A172 (cell line): ENCODE measurements at regions not wholly inside any gene's neighbourhood (a gene's known extent, or its start where the extent isn't known, plus 50 kb on each side); places are given as distances from the start of the nearest gene placed in this dataset.
A peak's percentile ranks its signal among the peaks of the same experiment; 100 is the strongest.

Experiments
- DNase-seq: peaks from one replicate; pipeline ENCODE4 v3.0.0-alpha.2; 2015; ENCODE audit warnings: low spot score

DNA sequence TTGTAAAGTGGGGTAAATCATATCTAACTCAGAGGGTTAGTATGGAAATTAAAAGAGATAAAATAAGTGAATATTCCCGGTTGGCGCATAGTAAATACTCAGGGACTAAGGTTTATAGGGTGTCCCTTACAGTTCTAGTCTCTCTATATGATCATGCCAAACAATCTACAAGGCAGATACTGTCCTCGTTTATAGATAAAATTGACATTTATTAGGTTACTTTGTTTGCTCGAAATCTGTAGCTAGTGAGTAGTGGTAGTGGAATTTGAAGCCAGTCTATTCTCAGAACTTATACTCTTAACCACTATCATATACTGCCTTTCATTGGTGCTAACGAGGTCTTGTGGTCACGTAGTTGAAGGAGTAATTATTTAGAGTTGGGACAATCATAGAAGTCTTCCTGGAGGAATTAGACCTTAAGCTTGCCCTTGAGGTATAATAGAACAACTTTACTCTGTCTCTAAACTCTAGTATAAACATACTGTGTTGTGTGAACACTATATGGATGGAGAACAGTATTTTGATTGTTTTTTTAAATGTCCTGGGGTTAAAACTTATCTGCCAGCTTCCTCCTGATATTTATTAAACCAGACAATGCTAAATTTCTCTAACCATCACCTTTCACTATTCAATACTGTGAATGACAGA is 324.0 kb downstream of the STIM2 start:
- DNase-seq: no peak

DNA sequence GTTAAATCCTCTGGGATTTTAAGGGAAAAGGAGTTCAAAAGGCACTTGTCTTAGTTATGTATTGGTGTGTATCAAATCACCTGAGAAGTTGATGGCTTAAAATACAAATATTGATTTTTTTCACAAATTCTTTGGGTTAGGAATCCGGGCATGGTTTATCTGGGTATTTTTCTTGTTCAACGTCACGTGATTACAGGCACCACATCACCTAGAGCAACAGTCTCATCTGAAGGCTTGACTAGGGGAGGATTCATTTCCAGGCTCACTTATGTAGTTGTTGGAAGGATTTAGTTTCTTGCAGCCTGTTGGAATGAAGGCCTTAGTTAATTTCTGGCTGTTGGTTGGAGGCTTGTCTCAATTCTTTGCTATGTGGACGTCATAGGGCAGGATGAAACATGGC is 326.1 kb downstream of the STIM2 start:
- DNase-seq: no peak

DNA sequence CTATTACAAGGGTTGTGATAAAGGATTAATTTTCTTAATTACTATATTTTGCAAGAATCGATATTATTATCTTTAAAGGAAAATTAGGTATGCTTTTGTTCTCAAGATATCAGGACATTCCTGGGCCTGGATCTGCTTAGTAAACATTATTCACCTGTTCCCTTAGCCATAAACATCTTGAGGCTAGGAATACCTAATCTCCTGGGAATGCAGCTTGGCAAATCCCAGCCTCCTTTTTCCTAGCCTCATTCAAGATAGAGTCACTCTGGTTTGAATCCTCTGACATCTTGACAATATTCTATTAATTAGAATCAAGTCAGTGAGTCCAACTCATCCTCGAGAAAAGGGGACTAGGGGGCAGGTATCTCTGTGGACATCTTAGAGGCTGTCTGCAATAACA is 327.1 kb downstream of the STIM2 start:
- no peak for DNase-seq

GRCh38 chr4:27189683-27190082 is 329.0 kb downstream of the STIM2 start:
- no peak for DNase-seq

DNA sequence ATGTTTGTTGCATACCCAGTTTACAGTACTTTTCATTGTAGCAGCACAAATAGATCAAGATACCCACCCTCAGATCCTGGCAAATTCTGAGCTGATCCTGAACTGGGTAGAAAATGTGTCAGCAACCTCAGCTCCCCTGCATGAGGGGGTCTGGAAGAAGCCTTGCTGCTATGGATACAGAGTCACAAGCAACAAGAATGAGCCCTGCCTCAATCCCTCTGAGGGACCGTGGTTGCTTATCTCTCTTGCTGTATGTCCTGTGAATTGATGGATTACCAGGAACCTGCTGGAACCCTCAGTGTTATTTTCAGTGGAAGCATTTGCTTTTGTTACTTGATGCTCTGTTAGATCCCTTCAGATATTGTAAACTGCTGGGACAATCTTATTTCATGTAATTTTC is 331.0 kb downstream of the STIM2 start:
- DNase-seq: no peak

- DNase-seq: no peak
Observed at GRCh38 chr4:27194599-27195176, 334.0 kb downstream of the STIM2 start.

DNA sequence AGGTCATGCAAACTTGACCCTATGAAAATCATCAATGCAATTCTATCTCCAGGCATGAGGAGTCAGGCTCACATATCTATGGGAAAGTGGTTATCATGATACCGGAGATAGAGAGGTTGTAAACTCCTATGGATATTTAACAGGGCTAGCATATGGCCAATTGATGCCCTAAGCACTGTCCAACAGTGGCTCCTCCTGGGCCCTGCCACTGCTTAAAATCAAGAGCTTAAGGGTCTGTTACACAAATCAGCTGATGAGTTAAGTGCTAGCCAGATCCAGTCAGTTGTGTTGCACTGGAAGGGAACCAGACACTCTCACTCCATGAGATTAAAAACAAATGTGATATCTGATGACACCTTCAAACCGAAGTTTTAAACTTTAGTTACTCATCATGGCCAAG is 337.6 kb downstream of the STIM2 start:
- DNase-seq: no peak

- no peak for DNase-seq
Observed at GRCh38 chr4:27198971-27199370, 338.3 kb downstream of the STIM2 start.

- no peak for DNase-seq
Observed at GRCh38 chr4:27206009-27206408, 345.4 kb downstream of the STIM2 start.

DNA sequence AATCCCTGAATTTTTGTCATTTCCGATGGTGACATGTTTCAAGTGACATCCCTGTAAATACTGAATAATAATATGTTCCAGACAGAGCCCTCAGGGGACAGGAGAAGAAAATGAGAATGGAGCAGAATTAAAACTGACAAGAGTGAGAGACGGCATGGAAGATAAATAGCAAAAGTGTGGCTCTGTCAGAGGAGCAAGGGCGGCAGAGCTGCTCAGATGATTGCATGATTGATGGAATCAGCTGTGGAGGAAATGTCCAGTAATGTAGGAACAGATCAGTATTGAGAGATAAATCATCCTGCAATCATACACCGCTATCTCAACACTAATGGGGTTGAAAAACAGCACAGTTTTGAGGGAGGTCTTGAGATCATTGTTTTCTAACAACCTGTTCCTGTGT is 350.3 kb downstream of the STIM2 start:
- no peak for DNase-seq

- no peak for DNase-seq
Observed at GRCh38 chr4:27214010-27214409, 353.4 kb downstream of the STIM2 start.

- no peak for DNase-seq
Observed at GRCh38 chr4:27215220-27215826, 354.7 kb downstream of the STIM2 start.

GRCh38 chr4:27217261-27217769 is 356.7 kb downstream of the STIM2 start:
- DNase-seq: peak; percentile 1

DNA sequence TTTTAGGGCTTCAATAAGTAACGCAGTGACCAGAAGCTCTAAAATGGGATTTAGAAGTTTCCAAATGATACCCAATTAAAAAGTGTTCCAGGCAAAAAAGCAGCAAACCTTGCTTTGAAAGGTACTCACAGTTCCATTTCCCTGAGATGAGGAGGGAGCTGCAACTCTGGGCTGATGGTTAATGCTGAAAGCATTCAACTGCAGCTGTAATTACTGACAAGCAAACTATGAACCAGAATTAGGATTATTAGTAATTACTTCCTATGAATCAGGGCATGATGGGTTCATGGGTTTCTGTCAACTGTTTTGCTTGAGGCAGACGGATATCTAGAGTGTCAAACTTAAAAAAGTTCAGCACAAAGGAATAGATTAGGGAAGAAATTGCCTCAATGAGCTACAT is 357.4 kb downstream of the STIM2 start:
- no peak for DNase-seq

- no peak for DNase-seq
Observed at GRCh38 chr4:27223326-27223725, 362.7 kb downstream of the STIM2 start.

DNA sequence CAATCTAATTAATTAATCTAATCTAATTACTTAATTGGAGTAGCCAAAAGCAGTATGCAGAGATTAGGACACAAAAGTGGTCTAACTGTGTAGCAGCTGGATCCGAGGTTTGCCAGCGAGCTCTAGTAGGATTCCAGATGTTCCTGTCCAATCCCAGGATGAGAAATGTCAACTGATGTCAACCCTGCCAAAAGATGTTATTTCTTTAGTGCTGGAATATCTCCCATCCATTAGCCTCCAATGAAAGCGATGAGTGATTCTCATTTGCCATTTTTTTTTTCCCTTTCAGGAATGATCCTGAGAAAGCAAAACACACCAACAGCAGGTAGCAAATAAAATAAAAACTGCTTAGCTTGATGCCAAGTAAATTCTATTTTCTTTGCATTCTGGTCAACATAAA is 372.9 kb downstream of the STIM2 start:
- DNase-seq: no peak

DNA sequence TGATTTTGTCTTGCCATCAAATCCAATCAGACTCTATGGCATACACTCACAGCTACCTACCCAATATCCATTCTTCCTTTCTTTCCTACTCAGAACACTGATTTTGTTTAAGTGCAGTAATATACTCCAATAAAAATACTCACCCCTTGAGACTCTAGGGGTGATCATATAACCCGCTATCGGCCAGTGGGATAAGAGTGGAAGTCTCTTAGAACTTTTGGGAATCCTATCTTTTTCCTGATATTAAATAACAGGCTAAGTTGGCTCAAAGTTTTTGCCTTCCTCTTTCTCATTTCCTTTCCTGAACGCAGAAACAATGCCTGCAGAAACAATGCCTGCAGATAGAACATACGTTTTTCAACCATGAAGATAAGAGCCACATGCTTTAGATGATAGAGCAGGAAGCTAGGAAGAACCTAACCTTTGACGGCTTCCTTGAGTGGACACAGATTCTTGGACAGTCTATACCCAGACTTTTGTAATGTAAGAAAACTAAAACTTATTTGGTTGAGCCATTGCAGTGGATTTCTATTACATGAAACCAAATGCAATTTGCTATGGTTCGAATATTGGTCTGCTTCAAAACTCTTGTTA is 373.8 kb downstream of the STIM2 start:
- no peak for DNase-seq

- DNase-seq: no peak
Observed at GRCh38 chr4:27239641-27240040, 379.0 kb downstream of the STIM2 start.

DNA sequence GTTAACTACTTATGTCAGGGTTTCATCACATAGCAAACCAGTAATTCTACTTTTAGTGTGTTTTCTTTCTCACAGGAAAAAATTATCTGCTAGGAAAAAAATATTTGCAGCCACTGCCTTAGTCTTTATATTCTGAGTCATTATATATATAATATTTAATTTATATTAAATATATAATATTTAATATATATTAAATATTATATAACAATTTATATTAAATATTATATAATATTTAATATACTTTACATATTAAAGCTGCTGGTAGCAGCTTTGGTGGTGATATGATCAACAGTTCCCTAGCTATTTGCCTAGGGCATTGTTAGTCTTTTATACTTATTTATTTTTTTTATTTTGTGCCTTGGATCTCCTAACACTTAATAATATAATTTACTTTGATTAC is 381.6 kb downstream of the STIM2 start:
- no peak for DNase-seq

DNA sequence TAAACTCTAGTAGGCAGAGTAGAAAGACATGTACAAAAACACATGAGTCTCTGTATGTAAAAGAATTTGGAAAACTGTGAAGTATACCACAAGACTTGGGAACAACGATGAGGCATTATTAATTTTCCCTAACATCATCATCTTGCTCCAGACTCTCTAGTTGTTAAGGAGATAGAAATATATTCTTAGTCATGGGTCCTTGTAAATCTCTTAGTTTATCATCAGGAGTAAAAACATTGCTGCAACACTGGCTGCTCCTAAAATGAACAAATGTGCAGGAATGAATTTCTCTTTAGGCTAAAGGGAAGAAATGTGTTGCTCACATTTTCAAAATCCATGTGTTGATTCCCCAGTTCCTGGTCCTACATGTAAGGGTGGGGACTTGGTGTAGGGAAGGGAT is 384.6 kb downstream of the STIM2 start:
- no peak for DNase-seq

- DNase-seq: no peak
Observed at GRCh38 chr4:27248829-27249228, 388.2 kb downstream of the STIM2 start.

DNA sequence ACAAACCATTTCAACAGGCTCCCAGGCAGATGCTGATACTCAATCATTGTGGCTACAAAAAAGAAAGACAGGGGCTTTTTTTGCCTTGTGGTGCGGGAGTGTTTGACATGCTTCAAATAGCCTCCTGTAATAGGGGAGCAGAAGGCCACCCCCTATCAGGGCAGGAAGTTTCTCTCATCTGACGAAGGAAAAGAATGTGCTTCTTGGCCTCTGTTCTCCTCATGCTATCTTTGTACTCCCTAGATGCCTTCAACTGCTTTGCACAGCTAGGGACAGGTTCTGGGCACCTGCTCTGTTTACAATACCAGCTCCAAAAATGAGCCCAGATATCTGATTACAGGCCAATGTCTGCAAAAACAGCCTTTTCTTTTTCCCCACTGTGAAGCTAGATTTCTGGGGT is 391.1 kb downstream of the STIM2 start:
- no peak for DNase-seq

- DNase-seq: no peak
Observed at GRCh38 chr4:27267339-27267969, 406.8 kb downstream of the STIM2 start.
